Esophagus (tissue), 2 donors: ENCODE measurements at regions not wholly inside any gene's neighbourhood (a gene's known extent, or its start where the extent isn't known, plus 50 kb on each side); places are given as distances from the start of the nearest gene placed in this dataset.

Source experiments
- H3K27ac ChIP-seq, 2 donors: one replicate each; pipeline ENCODE4 v1.5.1; 2013; ENCODE audit warnings: low read depth in 2 of 2, mild to moderate bottlenecking in 2 of 2, inconsistent platforms in 1 of 2, low read length in 1 of 2, moderate library complexity in 1 of 2
- H3K27me3 ChIP-seq, 2 donors: one replicate each; pipeline ENCODE4 v1.6.1; 2013; ENCODE audit warnings: low read length in 2 of 2, control low read depth in 1 of 2, mild to moderate bottlenecking in 1 of 2; ENCODE audit not compliant: insufficient read depth in 2 of 2, control insufficient read depth in 1 of 2
- H3K36me3 ChIP-seq, 2 donors: one replicate each; pipeline ENCODE4 v1.6.1; 2013; ENCODE audit warnings: low read length in 1 of 2; ENCODE audit not compliant: control insufficient read depth in 2 of 2, insufficient read depth in 2 of 2
- H3K4me1 ChIP-seq, 2 donors: one replicate each; pipeline ENCODE4 v1.6.1; 2013; ENCODE audit warnings: low read length in 1 of 2; ENCODE audit not compliant: control insufficient read depth in 2 of 2, insufficient read depth in 2 of 2
- H3K4me3 ChIP-seq, 2 donors: one replicate each; pipeline ENCODE4 v1.5.1; 2013; ENCODE audit warnings: low read length in 2 of 2, mild to moderate bottlenecking in 2 of 2, low read depth in 1 of 2, moderate library complexity in 1 of 2
- H3K9me3 ChIP-seq, 2 donors: one replicate each; pipeline ENCODE4 v1.6.1; 2013; ENCODE audit warnings: mild to moderate bottlenecking in 2 of 2, low read depth in 1 of 2, low read length in 1 of 2, moderate library complexity in 1 of 2; ENCODE audit not compliant: control insufficient read depth in 2 of 2, insufficient read depth in 1 of 2
- WGBS, 2 donors: extraction: QIAGEN DNeasy Blood & Tissue Kit; methylation state at CpG; one replicate each; pipeline ENCODE4 v1.1.7; 2013; 5-methylcytosine and 5-hydroxymethylcytosine counted together
- donor health status: healthy with polysubstance abuse.
- donor health status: Bipolar disorder and iron deficiency.

- H3K27me3 ChIP-seq: no peaks in the 10 kb centered on the region
- H3K36me3 ChIP-seq: no peaks in the 10 kb centered on the region
- whole genome bisulfite sequencing, 2 donors: 81 to 89% methylated on average over 3 of the region's 3 CpGs
- H3K4me3 ChIP-seq: no peak overlapping the region
- no peaks in the 10 kb centered on the region for H3K9me3 ChIP-seq
- no peaks in the 10 kb centered on the region for H3K4me1 ChIP-seq
- H3K27ac ChIP-seq: no peak overlapping the region
Observed at GRCh38 chr3:77889616-77890015, 849.7 kb downstream of the ROBO2 start.

- H3K36me3 ChIP-seq: no peaks in the 10 kb centered on the region
- H3K27me3 ChIP-seq: no peaks in the 10 kb centered on the region
- H3K27ac ChIP-seq: no peak overlapping the region
- H3K4me1 ChIP-seq: no peaks in the 10 kb centered on the region
- 77 to 89% methylated on average over 1 of the region's 1 CpG for WGBS, 2 donors
- peaks cover 0 to 2% of the 10 kb centered on the region in 2 donors for H3K9me3 ChIP-seq
- no peak overlapping the region for H3K4me3 ChIP-seq
Observed at GRCh38 chr3:77898621-77899020, 858.7 kb downstream of the ROBO2 start.

- Histone ChIP-seq H3K4me1 (no peaks in the 10 kb centered on the region), H3K9me3 (no peaks in the 10 kb centered on the region), H3K36me3 (no peaks in the 10 kb centered on the region), H3K27ac (no peak overlapping the region), H3K4me3 (no peak overlapping the region), H3K27me3 (no peaks in the 10 kb centered on the region)
- 32 to 42% methylated on average over 1 of the region's 1 CpG for WGBS, 2 donors
Observed at GRCh38 chr3:77902675-77903074, 862.8 kb downstream of the ROBO2 start.

- Histone ChIP-seq H3K9me3 (no peaks in the 10 kb centered on the region), H3K36me3 (no peaks in the 10 kb centered on the region), H3K27me3 (no peaks in the 10 kb centered on the region), H3K4me1 (no peaks in the 10 kb centered on the region), H3K27ac (no peak overlapping the region), H3K4me3 (no peak overlapping the region)
- WGBS, 2 donors: 71 to 72% methylated on average over 3 of the region's 3 CpGs
Observed at GRCh38 chr3:77906102-77906709, 866.3 kb downstream of the ROBO2 start.

GRCh38 chr3:77913524-77914174, 873.8 kb downstream of the ROBO2 start:
- no peaks in the 10 kb centered on the region for H3K36me3 ChIP-seq
- no peaks in the 10 kb centered on the region for H3K27me3 ChIP-seq
- no peaks in the 10 kb centered on the region for H3K4me1 ChIP-seq
- no peak overlapping the region for H3K27ac ChIP-seq
- H3K4me3 ChIP-seq: no peak overlapping the region
- no peaks in the 10 kb centered on the region for H3K9me3 ChIP-seq
- 68 to 85% methylated on average over 3 of the region's 3 CpGs for WGBS, 2 donors

- Histone ChIP-seq H3K27me3 (no peaks in the 10 kb centered on the region), H3K4me1 (no peaks in the 10 kb centered on the region), H3K4me3 (no peak overlapping the region), H3K36me3 (no peaks in the 10 kb centered on the region), H3K27ac (no peak overlapping the region), H3K9me3 (no peaks in the 10 kb centered on the region)
- 38 to 49% methylated on average over 2 of the region's 2 CpGs for WGBS, 2 donors
Observed at GRCh38 chr3:77915336-77915735, 875.4 kb downstream of the ROBO2 start.

- WGBS, 2 donors: 66 to 76% methylated on average over 2 of the region's 2 CpGs
- Histone ChIP-seq H3K9me3 (peaks cover 0 to 2% of the 10 kb centered on the region in 2 donors), H3K27ac (no peak overlapping the region), H3K4me3 (no peak overlapping the region), H3K27me3 (no peaks in the 10 kb centered on the region), H3K4me1 (no peaks in the 10 kb centered on the region), H3K36me3 (no peaks in the 10 kb centered on the region)
Observed at GRCh38 chr3:77917225-77917624, 877.3 kb downstream of the ROBO2 start.

GRCh38 chr3:77919244-77919643, 879.3 kb downstream of the ROBO2 start:
- Histone ChIP-seq H3K27me3 (no peaks in the 10 kb centered on the region), H3K4me1 (no peaks in the 10 kb centered on the region), H3K4me3 (no peak overlapping the region), H3K36me3 (no peaks in the 10 kb centered on the region), H3K27ac (no peak overlapping the region), H3K9me3 (peaks cover 0 to 3% of the 10 kb centered on the region in 2 donors)

- H3K27ac ChIP-seq: no peak overlapping the region
- no peaks in the 10 kb centered on the region for H3K4me1 ChIP-seq
- no peaks in the 10 kb centered on the region for H3K36me3 ChIP-seq
- WGBS, 2 donors: 65 to 67% methylated on average over 9 of the region's 9 CpGs
- peaks cover 0 to 3% of the 10 kb centered on the region in 2 donors for H3K9me3 ChIP-seq
- H3K27me3 ChIP-seq: no peaks in the 10 kb centered on the region
- H3K4me3 ChIP-seq: no peak overlapping the region
Observed at GRCh38 chr3:77931255-77932009, 891.5 kb downstream of the ROBO2 start.
